ENCODE measurements at regions not wholly inside any gene's neighbourhood (a gene's known extent, or its start where the extent isn't known, plus 50 kb on each side); places are given as distances from the start of the nearest gene placed in this dataset.

GRCh38 chr2:53095664-53096063 is 671.9 kb upstream of the CHAC2 start:
- TF ChIP-seq EZH2phosphoT487 (IDR thresholded peaks at IDR 0.05; ENCODE audit: borderline replicate concordance, low read length) (no peak), CTCF (IDR thresholded peaks at IDR 0.05; ENCODE audit: low read depth, low read length, poor library complexity, severe bottlenecking) (no peak)

Measured in DOHH2 (cell line).